NCI-H2081 (cell line): ENCODE measurements at regions not wholly inside any gene's neighbourhood (a gene's known extent, or its start where the extent isn't known, plus 50 kb on each side); places are given as distances from the start of the nearest gene placed in this dataset.
A peak's percentile ranks its signal among the peaks of the same experiment; 100 is the strongest.

ENCODE experiments used
- DNase-seq, 2 experiments: peaks; one replicate each; lab custom pipeline; 2025; lab: John Stamatoyannopoulos, UW

DNA sequence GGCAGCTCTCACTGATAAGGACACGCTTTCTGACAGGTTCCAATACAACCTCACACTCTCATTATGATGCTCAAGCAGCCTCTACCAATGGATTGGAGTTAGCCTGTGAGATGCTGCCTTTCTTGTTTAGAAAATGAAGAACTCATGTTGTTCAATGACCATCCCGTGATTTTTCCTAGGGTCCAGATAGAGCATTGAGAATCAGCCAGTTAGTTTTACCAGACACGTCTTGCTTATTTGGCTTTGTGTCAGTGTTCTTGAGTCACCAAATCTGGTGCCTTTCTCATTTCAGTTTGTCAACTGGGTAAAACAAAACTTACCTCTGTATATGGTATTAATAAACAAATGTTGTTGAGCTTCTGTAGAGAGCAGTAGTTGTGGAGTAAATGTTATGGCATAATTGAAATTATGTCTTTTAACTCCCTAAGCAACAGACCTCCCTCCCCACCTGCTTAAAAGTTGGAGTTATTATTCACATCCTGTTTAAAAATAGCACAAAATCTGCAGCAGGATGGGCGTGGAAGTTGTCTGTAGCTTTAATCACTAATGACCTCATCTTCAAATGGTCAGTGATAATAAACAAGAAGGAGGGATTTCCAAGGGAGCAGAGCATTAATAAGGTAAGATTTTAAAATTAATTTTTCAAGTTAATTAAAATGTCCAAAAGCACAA, 167.3 kb downstream of the HRH4 start:
- DNase-seq: no peak

DNA sequence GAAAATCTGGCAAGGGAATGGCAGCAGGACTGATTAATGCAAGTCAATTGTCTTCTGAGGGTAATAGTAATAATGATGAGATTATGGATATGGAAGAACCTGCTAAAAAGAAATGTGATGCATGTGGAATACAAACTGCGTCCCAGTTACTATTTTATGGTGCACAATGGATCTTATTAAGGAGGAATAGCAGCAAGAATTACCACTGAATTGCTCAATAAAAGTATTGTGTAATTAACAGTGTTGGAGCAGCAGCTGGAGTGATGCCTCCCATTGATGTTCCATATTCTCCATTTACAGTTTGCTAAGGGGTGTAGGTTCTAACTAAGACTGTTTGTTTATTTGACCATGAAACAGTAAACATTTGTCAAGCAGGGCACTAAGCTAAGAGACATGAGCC, 167.9 kb downstream of the HRH4 start:
- DNase-seq: no peak

DNA sequence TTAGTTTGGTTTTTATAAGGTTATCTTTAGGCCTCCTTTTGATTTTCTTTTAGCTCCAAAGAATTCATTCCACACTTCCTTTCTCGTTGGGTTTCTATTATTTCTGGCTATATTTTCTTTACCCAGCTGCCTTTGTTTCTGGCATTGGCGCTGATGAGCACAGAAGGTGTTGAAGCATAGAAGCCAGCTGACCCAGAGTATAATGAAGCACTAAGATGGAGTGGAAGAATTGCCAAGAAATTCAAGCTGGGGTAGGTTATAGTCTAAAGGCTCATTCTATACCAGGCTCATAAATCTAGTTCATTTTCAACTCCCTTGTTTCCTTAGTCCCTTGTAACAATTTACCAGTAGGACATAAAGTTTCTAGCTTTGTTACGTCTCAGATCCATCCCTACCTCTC, 169.5 kb downstream of the HRH4 start:
- DNase-seq: no peak

DNA sequence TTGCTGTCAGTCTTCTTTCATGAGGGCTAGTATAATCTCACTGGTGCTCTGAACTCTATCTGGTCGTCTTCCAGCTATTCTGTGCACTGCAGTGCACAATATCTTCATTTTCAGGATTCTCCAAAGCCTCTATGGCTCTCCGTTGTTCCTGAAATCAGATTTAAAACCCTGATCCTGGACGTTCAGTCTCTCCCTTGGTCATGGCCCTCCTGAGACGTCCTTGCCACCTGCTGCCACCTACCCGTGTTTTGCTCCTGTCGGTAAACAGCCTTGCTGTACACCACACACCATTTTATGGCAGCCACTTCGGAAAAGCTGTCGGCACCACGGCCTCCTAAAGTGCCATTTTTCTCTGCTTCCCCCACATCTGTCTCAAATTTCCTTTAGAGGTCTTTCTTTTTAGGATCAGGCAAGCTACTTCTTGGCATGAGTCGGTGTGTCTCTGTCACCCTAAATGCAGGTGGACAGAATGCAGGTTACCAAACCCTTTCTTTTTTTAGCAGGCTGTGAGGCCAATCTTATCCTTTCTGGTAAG, 170.0 kb downstream of the HRH4 start:
- DNase-seq: no peak

DNA sequence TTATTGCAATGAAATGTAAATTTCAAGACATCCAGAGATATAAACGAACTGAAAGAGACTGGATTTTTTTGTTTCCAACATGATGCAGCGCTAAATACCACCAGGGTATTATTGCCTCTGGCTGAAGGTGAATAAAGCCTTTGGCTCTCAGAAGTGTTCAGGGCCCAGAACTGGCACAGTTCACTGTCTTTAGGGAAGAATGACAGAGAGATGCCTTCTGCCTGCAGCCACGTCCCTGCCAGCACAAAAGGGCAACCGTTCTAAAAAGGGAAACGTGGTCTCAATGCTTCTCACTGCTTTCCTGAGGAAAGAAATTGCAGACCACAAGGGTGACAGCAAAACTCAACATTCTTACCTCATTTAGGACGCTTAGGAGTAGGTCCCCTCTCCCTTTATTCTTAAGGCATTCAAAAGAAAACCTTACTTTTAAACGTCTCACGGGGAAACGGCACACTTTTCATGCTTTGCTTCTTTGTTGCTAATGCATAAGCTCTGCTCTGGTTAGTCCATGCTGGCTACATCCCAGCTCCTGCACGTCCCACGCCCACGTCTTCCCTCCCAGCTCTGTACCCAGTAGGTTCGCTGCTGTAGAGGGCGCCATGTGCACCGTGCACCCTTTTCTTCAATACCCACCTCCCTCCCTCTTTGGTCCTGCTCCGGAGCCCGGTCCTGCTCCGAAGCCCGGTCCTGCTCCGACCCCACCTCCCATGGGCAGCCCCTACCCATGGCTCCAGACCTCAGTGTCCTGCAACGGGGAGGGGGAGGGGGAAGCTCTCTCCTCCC, 171.0 kb downstream of the HRH4 start:
- DNase-seq: no peak

DNA sequence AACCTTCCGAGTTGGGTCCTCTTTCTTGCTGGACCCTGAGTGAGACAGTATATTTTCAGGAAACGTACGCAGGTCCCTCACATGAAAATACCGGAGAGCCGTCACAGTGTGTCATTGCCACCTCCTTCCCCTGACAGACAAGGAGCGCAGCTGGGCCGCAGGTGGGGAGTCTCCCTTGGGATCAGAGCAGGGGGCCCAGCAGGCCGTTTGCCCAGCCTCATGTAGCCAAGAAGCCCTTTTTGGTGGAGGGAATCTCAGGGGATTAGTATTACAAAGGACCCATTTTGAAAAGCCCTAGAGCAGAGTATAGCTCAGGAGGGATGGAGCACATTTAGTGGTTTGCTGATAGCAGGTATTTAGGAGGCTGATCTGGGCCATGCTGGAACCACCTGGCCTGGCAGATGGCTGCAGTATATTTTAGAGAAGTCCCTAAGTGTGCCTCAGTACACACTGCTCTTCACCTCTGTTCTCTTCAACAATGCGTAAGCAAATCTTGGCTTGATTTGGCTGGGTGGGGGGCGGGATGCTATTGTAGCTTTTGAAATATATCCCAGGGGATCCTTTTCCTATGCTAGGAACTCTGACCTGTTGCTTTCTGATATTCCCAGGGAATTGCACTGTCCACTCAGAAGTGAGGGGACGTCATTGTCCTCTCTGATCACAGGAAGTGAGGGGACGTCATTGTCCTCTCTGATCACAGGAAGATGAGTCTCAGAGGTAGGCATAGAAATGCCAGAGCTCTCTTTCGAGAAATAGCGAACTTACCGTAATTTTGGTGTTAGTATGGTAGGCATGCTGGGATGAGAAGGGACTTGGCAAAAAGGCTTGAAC, 171.9 kb downstream of the HRH4 start:
- DNase-seq: no peak

DNA sequence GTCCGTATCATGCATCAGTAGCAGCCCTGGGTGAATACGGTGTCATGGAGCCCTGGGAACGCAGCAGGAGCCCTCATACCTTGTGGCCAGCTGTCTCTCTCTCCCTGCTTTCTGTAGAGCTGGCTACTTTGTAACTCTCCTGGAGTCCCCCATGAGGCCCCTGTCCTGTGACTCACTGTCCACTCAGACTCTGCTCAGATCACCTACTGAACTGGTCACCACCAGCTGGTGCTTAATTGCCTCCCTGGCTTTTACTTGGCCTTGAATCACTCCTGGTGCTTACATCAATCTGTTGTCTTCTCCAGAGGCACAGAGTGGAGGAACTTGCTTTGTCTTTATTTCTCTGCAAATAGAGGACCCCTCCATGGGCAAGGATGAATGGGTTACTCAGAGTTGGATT, 172.7 kb downstream of the HRH4 start:
- no peak for DNase-seq

DNA sequence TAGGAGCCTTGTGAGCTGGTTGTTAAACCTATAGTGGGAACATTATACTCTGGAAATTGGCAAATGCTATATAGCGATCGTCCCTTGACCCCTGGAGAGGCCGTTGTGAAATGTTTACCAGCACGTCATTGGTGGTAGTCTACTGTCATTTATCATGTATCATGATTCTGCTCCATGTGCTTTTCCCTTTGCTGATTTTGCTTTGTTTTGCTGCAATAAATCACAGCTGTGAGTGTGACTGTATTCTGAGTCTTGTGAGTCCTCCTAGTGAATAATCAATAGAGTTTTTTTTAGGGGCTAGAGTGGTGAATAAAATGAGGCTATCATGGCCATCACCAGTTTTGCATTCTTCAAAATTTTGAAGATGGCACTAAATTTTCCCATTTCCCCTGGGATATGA, 189.1 kb downstream of the HRH4 start:
- DNase-seq: no peak

DNA sequence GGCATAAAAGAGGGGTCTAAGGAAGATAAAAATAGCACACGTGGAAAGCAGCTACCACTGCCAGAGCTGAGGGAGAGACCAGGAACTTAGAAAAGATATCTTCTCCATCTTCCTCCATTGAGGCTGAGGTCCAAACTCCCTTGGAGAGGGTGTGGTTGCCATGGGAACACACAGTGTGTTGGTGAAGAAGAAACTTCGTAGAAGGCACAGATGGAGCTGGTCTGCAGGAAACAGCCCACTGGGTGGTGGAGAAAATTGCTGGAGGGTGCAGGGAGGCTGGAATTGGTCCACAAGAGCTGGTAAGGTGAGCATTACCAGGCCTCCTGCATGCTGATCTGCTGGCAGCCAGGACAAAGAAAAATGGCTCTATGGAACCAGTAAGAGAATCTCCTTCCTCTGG, 191.0 kb downstream of the HRH4 start:
- DNase-seq: no peak

DNA sequence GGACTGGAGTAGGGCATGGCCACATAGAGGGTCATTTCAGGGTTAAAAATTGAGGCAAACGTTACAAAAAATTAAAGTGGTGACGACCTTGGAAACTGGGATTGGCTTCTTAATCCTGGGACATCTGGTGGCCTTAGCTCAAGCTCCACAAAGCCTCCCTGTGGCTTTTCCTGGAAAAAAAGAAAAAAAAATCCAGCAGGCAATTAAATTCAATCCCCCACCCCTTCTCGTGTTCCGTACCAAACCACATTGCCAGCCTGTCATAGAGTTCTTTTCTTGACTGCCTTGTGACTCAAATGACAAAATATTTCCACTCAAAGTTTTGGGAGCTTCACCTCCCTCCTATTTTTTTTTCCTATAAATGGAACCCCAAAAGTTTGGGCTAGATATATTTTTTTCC, 195.6 kb downstream of the HRH4 start:
- DNase-seq: no peak

DNA sequence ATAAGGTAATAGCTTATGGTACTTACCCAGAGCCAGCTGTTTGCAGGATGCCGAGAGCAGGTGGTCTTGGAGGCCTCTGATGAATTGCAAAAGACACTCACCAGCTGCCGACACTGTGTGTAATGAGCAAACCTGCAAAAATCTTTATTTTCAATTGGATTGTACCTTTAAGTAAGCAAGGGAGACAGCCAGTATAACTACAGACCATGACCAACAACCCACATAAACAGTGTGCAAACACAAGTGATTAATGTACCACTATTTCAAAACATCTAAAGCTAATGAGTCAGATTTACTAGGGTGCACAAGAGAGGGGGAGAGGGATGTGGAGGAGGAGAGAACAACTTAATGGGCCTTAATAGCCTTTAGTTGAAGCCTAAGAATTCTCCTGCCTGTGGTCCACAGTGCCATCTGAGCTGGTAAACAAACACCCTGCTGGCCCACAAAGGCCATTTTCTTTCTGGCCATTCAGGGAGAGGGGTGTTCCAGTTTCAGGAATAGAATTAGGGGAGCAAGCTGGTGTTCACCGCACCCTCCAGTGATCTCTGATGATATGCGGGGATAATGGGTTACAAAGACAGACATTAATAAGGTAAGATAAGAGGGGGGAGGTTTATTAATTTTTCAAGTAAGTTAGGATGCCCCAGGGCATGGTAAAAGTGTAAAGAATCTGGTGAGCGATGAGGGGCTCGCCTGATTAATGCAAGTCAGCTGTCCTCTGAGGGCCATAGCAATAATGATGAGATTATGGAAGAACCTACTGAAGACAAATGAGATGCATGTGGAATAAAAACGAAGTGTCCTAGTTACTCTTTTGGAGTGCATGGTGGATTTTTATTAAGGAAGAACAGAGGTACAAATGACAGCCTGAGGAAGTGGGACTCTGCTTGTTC, 196.4 kb downstream of the HRH4 start:
- peak in 1 of 2 experiments; percentile 73 for DNase-seq

DNA sequence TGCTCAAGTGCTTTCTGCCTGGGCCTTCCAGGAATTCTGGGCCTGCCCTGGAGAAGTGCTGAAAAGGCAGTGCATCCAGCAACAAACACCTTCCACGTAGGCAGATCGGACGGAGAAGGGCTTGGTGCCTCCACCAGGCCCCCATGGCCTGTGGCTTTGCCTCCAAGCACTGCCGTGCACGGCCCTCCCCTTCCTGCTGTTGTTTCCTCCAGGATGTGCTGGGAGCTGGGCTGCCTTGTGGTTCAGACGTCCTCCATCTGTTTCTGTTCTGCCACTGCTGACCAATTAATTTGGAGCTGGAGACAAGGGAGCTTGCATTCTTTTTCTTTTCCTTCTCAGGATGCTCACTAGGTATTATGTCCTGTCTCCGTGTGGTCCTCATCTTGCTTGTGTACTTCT, 197.0 kb downstream of the HRH4 start:
- DNase-seq: no peak

DNA sequence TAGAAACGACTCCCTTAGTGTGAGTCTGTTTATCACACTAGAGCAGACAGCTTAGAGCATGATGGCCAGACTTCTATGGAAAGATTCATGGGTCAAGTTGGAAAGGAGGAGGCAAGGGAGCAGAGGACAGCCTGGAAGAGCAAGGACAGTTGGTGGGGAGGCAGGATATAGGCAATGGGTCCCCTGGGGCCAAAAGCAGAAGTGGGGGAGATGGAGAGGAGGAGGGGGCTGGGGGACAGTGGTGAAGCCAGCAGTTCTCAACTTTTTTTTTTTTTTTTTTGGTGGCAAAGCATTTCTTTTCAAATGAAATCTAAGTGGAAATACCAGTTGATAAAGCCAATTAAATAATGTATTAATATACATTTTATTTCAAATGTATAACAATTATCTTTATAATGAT, 197.9 kb downstream of the HRH4 start:
- no peak for DNase-seq

DNA sequence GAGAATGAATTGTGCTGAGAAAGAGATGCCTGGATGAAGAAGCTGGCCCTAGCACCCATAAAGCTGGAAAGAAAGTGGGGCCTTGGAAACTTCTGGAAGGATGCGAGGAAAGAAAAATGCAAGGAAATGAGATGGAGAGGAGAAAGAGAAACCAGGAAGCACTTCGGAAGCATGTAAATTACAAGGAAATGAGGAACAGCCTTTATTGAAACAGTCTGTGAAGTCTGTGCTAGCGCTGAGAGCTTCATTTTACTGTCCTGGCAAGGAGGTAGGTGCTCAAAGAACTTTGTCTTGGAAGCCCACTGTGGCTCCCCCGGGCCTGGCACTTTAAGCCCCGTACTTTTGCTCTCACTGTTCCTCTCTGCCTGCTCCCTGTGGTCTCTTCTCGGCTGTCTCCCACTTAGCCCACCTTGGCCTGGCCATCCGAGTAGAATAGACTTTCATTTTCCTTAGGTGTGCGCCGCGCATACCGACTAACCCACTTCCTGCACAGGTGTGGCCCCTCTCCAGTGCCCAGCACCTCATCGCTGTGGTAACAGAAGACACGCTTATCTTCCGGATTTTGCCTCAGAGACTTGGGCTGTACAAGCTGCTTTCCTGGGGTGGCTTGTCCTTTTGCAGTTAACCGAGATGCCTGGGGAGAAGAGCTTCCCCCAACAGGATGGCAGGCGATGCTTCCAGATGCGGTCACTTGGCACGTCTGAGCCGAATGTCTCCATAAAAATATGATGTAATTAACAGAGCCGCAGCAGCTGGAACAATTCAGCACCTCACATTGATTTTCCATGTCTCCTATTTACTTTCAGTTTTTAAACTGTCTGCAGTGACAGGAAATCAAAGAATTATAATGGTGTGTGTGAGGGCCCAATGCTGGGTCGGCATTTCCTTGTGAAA, 199.6 kb downstream of the HRH4 start:
- DNase-seq: peak in 1 of 2 experiments; percentile 24

DNA sequence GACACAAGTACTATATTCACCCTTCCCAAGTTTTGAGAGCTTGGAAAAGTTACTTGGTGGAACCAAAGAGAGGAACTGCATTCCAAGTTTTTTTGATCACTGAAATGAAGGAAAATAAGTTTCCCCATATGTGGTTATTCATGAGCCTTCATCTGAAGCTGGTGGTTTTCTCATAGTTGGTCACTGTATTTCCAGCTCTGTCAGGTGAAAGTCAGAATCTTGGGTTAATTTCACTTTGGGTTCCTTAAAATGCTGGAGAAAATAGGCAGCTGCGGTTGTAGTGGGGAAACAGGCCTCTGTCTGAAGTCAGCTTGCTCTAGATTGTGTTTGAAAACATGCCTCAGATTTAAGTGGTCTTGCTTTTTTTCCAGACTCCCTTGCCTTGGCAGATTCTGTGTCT, 200.5 kb downstream of the HRH4 start:
- no peak for DNase-seq

DNA sequence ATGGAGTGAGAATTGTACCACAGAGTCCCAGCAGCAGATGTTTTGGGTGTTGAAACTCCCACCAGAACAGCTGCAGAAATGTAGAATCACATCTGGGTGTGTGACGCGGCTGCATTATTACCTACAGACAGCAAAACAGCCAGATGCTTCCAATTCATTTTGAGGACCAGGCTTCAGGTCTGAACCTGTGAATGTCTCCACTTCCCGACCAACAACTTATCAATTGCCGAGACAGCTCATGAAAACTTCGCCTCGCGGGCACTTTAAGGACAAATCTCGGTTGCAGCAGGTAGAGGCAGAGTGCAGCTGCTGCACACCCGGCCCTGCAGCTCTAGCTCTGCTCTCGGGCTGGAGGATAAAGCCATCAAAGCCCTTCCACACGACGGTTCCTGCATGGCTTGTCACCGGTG, 202.0 kb downstream of the HRH4 start:
- no peak for DNase-seq

DNA sequence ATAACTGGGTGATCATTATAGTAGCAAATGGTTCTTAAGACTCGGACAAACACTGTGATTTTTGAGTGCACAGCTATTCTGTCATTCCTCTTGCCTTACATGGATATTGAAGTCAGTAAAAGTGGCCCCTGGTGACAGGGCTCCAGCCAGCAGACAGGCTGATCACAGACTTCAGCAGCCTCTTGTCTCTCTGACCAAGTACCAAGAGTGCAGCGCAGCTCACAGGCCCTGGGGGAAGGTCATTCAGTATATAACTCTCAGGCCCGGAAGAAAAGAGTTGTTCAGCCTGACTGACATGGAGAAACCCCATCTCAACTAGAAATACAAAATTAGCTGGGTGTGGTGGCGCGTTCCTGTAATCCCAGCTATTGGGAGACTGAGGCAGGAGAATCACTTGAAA, 202.6 kb downstream of the HRH4 start:
- no peak for DNase-seq

DNA sequence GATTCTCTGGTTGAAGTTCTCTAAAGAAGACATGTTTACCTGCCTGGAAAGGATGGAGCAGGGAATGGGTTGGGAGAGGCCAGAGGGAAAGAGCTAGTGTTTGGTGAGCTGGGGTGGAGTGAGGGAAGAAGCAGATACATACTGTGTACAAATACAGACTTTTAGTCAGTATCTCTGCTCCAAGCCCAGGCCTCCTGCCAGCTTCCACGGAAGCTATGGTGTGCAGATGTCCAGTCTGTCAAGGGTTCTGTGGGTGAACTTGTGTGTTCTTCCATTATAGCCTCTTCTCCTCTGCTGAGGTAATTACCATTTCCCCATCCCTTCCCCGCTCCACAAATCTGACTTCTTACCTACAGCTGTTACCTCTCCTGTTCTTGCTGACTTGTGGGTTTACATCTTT, 208.6 kb downstream of the HRH4 start:
- no peak for DNase-seq

DNA sequence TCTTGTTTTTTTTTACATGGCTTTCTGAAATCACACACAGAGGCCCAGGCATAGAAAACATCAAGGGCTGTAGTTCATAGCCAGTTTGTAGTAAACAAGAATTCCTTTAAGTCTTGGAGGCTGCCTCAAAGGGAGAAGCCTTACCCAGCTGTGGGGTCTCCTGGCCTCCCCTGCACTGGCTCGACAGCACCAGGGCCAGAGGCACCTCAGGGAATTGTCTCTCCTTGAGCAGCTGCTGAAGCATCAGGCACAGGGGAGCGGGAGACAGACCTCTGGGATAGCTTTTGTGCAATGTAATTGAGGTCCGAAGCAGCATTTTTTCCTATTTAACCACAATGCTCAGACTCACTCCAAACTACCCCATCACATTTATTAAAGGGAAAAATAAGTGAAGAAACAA, 209.1 kb downstream of the HRH4 start:
- no peak for DNase-seq

DNA sequence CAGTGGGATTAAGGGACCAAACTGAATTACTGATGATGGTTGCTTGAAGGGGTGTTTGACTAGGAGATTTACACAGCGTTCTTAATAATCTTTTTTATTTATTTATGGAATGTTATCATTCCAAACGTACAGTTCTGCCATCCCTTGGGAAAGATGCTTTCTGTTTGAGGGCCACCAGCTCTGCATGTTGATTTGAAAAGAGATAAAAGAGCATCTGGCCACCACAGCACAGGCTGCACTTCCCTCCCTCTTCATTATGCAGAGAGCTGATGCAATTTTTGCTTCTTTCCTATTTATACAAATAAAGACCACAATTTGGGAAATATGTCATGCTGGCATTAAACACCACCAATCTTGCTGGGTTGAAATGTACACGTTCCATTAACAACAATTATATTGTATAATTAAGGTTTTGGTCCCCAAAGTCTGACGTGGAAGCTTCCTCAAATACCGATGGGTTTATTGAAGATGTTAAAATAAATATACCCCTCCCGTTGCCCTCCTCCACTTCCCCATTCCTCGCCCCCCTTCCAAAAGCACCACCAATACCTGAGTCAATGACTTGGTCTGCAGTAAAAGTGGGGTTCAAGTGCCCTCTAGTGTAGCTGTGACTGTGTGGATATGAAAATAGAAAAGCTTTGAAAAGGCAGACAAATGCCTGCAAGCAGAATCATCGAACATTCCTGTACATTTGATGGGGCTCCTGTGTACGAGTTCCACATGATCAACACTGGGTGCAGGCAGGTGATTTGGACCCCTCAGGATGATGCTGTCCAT, 211.9 kb downstream of the HRH4 start:
- no peak for DNase-seq
